Body of pancreas (tissue), 4 donors: ENCODE measurements at regions not wholly inside any gene's neighbourhood (a gene's known extent, or its start where the extent isn't known, plus 50 kb on each side); places are given as distances from the start of the nearest gene placed in this dataset.

Experiments
- CTCF ChIP-seq, 7 experiments: fragments of 450-650 bp in 4 of 7; fragments of 200-600 bp in 3 of 7; sonication (generic) in 3 of 7; IDR thresholded peaks; one replicate each; pipeline ENCODE4 v1.5.1; 2016 to 2019; ENCODE audit warnings: antibody characterized with exemption in 7 of 7
- POLR2A ChIP-seq, 3 donors: fragments of 450-650 bp; IDR thresholded peaks; one replicate each; pipeline ENCODE4 v1.6.1; 2016; ENCODE audit warnings: antibody characterized with exemption in 3 of 3, mild to moderate bottlenecking in 2 of 3

- TF ChIP-seq CTCF (IDR thresholded peaks at IDR 0.05), result peak in 1 of 7 experiments; percentile 9
- TF ChIP-seq POLR2A (IDR thresholded peaks at IDR 0.05), result no peak
These were observed 238.6 kb downstream of the ELAVL2 start for GRCh38 chr9:23587433-23587832.
